A172 (cell line): ENCODE measurements at regions not wholly inside any gene's neighbourhood (a gene's known extent, or its start where the extent isn't known, plus 50 kb on each side); places are given as distances from the start of the nearest gene placed in this dataset.
A peak's percentile ranks its signal among the peaks of the same experiment; 100 is the strongest.
"Not testable (repeated sequence)": the region's sequence is repeated elsewhere in the genome, so short reads cannot be mapped to it uniquely, and the experiment has no call there.

Experiments used
- DNase-seq: peaks from one replicate; pipeline ENCODE4 v3.0.0-alpha.2; 2015; ENCODE audit warnings: low spot score

- DNase-seq, result no peak
Measured at GRCh38 chr5:135157421-135158313, 123.6 kb upstream of the PITX1 start.

- DNase-seq, result no peak
Measured at GRCh38 chr5:135156715-135157404, 122.8 kb upstream of the PITX1 start.

GRCh38 chr5:135156337-135156714, 122.3 kb upstream of the PITX1 start:
- no peak for DNase-seq

DNA sequence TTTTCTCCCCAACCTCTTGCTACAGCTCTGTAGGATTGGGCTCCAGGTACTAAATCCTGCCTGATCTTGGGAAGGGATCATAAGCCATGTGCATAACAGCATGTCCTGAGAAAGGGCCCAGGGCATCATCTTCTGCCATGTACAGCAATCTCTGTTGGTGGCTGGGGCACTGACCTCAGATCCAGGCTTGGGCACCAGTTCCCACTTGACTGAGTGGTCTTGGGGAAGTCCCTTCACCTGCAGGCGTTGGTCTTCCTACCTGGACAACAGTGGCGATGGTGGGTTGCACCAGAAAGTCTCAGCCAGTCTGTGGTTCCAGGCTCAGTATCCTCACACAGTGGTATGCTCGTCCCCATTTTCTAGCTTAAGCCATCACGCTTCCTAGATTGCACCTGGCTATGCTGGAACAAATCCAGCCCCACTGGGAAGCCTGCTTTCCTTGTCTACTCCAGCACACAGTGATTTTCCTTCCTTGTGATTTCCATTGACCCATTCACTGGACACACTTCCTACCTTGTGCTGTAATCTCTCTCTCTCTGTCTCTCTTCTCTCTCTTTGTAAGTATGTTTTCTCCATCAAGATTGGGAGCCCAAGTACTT, 121.7 kb upstream of the PITX1 start:
- no peak for DNase-seq

GRCh38 chr5:135154961-135155360, 120.9 kb upstream of the PITX1 start:
- DNase-seq, result no peak

- DNase-seq, result no peak
Measured at GRCh38 chr5:135154197-135154596, 120.2 kb upstream of the PITX1 start.

DNA sequence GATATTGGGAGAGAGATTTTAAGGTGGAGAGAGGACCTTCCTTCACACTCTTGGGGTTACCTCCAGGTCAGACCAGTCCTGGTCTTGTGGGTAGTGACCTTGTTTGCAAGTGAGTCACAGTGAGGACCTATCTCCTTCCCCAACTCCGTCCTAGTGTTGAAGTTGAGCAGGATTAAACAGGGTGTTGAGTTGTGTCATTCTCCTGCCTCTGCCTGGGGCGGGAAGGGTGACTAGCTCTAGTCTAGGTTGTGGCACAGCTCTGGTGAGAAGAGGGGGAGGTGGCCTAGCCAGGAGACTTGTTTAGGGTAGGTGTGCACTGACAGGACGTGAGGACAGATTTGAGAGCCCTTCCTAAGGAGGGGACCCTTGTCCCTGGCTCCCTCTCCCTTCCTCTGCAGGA, 119.6 kb upstream of the PITX1 start:
- no peak for DNase-seq

GRCh38 chr5:135153259-135153658, 119.2 kb upstream of the PITX1 start:
- no peak for DNase-seq

- not testable (repeated sequence) for DNase-seq
Measured at GRCh38 chr5:135151660-135152059, 117.6 kb upstream of the PITX1 start.

- DNase-seq, result no peak
Measured at GRCh38 chr5:135151256-135151655, 117.2 kb upstream of the PITX1 start.

GRCh38 chr5:135150767-135151166, 116.7 kb upstream of the PITX1 start:
- DNase-seq, result no peak

DNA sequence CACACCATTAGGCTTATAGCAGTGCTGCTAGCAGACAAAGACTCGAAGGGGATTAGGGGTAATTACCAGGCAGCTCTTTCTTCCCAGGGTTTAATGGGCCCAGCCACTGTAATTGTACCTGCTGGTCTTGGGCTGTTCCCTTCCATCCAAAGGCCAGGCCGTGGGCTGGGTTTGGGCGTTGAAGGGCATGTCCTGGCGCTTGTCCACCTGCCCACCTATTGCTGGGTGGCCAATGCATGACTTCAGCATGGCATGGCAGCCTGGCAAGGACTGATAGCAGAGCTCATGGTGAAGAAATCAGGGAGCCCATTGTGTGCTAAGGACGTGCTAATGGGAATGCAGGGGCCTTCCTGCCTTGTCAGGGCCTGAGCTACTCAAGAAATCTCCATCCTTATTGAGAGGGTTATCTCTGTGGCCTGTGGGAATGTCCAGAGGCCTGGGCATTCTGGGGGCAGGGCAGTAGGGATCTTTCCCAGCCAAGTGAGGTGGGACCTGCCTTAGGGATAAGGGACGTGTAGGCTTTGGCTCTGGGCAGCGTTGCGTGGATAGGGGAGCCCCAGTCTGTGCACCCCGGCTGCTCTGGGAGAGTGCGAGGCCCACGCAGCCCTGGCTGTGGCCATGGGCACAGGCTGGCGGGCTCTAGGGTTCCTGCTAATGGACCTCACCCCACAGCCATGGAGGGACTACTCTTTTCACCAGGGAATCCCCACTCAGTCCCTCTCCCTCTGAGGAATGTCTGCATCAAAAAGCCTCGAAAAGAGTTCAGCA, 116.1 kb upstream of the PITX1 start:
- DNase-seq, result no peak

DNA sequence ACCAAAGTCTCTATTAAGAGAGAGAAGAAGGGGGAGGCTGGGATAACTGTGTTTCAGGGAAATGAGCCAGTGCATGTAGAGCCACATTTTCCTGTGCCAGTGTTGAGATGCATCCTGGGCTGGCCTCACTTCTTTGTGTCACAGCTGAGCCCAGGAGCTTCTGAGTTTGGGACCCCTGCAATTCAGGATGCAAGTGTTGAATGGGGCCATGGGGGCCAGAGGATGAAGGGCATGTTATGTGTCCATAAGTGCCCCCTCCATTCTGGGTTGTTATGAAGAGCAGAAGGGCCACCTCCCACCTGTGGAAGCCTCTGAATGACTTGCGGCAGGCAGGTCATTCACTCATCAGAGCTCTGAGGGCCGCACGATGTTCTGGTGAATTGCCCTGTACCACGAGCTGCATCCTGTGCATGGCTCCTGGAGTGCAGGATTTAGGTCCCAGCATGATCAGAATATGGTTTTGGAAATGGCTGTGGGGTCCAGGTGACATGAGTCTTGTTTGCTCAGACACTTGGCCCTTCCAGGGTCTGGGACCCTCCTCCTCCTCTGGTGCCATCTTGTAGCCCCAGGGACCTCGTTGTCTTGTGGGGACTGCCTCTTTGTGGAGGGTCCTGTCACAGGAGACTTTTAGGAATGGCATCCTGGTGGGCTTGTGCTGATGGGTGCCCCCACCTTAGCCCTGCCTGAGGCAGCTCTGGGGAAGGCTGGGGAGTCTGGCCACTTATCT, 115.4 kb upstream of the PITX1 start:
- no peak for DNase-seq

DNA sequence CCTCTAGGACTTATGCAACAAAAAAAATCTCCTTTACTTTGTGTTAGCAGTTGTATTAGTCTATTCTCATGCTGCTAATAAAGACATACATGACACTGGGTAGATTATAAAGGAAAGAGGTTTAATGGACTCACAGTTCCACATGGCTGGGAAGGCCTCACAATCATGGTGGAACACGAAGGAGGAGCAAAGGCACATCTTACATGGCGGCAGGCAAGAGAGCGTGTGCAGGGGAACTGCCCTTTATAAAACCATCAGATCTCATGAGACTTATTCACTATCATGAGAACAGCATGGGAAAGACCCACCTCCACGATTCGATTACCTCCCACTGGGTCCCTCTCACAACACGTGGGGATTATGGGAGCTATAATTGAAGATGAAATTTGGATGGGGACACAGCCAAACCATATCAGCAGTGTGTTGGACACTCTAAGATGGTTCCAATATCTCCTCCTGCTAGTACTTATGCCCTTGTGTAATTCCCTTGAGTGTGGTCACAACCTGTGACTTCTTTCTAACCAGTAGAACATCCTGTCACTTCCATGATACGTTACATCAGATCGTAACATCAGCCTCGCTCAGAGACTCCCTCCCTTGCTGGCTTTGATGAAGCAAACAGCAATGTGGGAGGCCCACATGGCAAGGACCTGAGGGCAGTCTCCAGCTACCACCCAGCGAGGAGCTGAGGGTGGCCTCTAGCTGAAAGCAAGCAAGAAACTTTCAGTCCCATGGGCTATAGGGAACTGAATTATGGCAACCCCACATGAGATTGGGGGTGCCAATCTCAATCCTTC, 113.5 kb upstream of the PITX1 start:
- DNase-seq, result no peak

- DNase-seq, result no peak
Measured at GRCh38 chr5:135145985-135146384, 112.0 kb upstream of the PITX1 start.

DNA sequence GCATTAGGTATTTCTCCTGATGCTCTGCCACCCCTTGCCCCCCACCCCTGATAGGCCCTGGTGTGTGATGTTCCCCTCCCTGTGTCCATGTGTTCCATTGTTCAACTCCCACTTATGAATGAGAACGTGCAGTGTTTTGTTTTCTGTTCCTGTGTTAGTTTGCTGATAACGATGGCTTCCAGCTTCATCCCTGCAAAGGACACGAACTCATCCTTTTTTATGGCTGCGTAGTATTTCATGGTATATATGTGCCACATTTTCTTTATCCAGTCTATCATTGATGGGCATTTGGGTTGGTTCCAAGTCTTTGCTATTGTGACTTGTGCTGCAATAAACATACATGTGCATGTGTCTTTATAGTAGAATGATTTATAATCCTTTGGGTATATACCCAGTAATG, 109.7 kb upstream of the PITX1 start:
- not testable (repeated sequence) for DNase-seq

DNA sequence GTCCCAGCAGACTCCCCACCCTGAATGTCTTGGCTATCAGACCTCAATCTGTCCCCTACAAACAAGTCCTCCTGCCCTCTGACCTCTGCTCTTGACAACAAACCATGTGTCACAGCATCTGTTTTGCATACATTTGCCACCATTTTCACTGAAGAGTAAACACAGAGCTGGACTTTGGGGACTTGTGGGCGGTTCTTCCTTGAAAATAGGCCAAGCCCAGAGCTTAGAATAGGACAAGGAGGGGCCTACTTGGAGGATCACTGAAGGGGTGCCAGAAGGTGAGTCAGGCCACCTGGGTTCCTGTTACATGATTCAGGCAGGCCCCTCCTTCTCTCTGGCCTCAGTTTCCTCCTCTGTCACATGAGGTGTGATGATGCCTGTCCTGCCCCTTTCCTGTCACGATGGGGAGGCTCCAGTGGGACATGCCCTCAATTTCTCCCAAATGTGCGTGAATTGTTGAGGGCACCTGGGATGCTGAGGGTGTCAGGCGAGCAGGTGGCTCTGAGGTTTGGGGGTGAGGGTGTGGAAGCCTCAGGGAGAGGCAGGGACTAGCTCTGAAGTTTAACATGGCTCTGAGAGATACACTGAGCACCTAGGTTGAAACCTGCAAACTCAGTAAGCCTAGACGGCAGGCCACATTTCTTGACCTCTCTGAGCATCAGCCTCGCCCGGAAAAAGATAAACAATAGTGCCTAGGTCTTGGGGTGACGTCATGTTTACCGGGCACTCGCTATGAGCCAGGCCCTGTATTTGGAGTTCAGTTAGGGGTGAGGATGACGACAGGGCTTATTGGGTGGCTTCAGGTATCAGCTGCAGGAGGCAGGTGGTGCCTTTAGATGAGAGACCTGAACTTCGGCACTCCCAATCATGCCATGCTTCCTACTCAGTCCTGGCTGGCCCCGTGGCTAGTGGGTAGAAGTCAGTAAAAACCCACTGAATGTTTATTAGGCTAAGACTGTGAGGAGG, 107.6 kb upstream of the PITX1 start:
- DNase-seq, result peak; percentile 76

DNA sequence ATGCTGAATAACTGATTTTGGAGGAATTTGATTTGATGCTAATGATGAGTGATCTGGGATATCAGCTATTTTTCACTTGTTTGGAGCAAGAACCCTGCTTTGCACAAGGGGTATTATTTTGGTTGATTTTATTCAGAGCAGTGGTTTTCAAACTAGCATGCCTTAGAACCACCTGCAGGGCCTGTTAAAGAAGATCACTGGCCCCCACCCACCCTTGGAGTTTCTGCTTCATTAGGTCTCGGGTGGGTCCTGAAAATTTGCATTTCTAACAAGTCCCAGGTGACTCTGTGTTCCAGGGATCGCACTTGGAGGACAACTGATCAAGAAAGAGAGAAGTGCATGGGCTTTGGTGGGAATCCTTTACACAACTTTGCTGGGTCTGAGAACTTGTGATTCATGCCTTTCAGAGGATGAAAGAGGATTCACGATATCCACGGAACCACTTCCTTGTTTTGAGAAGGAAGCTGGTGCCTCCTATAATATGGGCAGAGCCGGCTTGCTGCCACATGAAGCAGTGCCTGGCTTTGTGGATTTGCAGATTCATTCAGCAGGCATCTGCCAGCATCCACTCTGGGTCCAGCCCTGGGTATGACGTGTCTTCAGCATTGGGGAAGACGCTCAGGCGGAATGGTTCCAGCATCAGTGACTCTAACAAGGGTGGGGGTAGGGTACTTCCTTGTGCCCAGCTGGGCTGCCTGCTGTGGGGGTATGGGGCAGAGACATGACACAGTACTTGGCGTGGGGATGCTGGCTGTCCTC, 106.6 kb upstream of the PITX1 start:
- peak; percentile 95 for DNase-seq
